IPS-18c (cell line): ENCODE measurements at regions not wholly inside any gene's neighbourhood (a gene's known extent, or its start where the extent isn't known, plus 50 kb on each side); places are given as distances from the start of the nearest gene placed in this dataset.

ENCODE experiments used
- H3K4me3 ChIP-seq: 2 replicates; pipeline ENCODE4 v1.7.0; 2013; ENCODE audit warnings: low read depth, mild to moderate bottlenecking, low read length, moderate library complexity; ENCODE audit not compliant: insufficient read depth
- H3K9me3 ChIP-seq: one replicate; pipeline ENCODE4 v1.6.1; 2013; ENCODE audit warnings: mild to moderate bottlenecking, low read length, moderate library complexity; ENCODE audit not compliant: control insufficient read depth, insufficient read depth

GRCh38 chr10:130555411-130555750 lies 419.2 kb downstream of the GLRX3 start:
- Histone ChIP-seq H3K9me3 (peaks cover 31% of the 10 kb centered on the region), H3K4me3 (no peak overlapping the region)

DNA sequence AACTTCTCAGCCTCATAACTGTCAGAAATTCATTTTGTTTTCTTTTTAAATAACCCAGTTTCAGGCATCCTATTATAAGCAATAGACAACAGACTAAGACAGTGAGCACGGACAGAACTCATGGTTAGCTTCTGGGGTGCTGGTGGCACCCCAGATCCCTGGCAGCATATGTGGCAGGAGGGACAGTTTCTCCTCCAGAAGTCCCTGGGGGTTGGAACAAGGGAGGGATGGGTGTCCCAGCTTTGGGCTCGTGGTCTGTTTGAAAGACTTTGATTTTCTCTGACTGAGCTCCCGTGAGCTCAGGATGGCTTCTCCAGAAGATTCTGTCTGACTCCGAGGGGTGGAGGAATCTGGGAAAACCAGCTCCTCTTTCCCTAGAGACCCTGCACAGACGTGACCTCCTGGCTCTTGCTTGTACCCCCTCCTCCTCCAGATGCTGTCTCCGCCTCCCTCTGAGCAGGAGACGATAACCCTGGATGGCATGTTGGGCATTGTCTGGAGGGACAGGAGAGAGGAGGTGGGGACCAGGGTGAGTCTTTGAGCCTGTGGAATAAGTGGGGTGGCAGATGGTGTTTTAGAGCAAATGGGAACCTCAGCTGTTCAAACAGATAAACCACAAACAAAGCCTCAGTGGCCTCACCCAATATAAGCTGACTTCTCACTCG lies 421.1 kb downstream of the GLRX3 start:
- peaks cover 36% of the 10 kb centered on the region for H3K9me3 ChIP-seq
- no peak overlapping the region for H3K4me3 ChIP-seq

DNA sequence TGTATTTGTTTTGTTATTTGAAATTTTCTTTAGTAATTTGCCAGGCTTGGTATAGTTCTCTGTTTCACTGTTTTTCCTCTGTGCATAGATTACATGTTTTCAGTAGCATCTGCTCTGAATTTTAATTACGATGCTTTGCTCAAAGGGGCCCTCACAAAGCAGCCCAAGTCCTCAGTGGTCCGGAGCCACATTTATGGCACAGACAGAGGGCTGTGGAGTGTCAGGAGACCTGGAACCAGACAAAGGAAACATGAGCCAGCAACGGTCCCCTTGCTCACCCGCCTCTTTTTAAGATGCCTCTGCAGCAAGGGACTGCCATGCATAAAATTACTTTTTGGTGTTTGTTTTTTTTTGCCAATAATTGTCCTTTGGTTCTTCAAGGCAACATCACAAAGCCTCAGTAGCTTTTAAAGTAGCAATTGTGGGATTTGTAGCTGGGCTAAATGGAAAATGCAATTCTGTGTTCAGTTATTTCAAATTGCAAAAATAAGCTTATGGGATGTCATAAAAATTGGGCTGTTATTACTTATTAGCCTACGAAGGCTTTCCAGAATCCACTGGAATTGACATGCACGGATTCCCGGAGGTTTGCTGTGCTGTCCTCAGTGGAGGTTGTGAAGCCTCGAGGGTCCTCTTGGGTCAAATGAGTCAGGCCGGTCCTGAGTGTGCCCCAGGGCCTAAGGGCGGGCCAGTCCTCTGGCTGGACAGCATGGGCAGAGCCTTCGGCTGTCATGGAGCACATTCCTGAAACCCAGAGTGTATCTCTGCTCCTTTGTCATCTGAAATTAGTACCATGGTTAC lies 422.8 kb downstream of the GLRX3 start:
- H3K9me3 ChIP-seq, result peaks cover 31% of the 10 kb centered on the region

GRCh38 chr10:130559547-130559880 lies 423.3 kb downstream of the GLRX3 start:
- Histone ChIP-seq H3K4me3 (no peak overlapping the region), H3K9me3 (peaks cover 28% of the 10 kb centered on the region)

More for the DNA sequence above, 422.8 kb downstream of the GLRX3 start:
- no peak overlapping the region for H3K4me3 ChIP-seq

DNA sequence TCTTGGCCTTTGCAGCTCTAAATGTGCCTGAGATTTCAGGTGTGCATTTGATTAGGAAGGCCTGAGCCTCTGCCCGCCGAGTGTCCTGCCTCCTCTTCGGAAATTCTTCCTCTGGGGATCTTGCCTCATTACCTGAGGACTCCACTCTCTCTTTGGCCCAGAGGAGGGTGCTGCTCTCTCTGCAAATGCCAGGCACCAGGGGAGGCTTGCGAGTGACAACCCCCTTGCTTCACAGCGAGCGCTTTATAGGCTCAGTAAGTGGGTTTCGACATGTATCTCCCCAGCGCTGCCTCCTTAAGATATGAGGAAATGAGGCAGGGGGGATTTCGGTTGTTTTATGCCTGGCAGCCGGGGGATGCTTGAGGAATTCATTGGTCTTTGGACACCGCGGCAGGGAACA lies 423.9 kb downstream of the GLRX3 start:
- Histone ChIP-seq H3K4me3 (no peak overlapping the region), H3K9me3 (peaks cover 28% of the 10 kb centered on the region)

GRCh38 chr10:130560573-130560972 lies 424.4 kb downstream of the GLRX3 start:
- H3K4me3 ChIP-seq, result no peak overlapping the region
- H3K9me3 ChIP-seq, result peaks cover 31% of the 10 kb centered on the region

- no peak overlapping the region for H3K4me3 ChIP-seq
- peaks cover 22% of the 10 kb centered on the region for H3K9me3 ChIP-seq
Observed at GRCh38 chr10:130561681-130562080, 425.5 kb downstream of the GLRX3 start.

DNA sequence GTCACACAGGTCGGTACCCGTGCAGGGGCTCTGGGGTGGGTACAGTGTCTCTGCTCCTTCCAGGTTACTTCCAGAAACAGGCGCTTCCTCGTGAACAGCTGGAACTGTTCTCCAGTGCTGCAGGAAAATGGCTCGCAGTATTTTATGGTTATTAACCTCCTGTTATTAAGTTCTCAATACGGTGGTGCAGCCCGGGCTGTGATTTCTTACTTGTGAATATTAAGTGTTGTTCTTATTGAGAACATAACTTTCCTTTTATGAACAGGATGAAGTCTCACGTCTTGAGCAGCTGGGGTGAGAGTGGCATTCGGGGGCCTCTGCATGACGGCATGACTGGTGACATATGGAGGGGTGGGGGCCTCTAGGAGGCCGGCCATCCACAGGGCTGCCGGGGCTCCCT lies 430.8 kb downstream of the GLRX3 start:
- H3K4me3 ChIP-seq, result no peak overlapping the region
- H3K9me3 ChIP-seq, result peaks cover 12% of the 10 kb centered on the region

DNA sequence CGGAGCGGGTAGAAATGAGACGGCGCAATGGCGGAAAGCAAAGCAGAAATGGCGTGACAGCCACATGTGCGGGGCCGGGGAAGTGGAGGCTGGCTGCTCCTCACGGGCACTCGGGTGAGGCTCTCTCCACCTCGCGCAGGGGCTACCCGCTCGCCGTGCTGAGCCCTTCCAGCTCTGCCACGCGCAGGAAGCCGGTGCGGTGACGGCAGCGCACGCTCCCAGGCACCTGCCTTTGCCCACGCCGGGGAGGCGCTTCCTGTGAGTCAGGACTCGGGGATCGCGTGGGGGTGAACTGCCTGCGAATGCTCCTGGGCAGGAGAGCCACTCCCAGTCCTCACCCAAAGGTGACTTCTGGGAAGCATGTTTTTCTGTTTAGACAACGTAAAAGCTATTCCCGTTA lies 431.2 kb downstream of the GLRX3 start:
- Histone ChIP-seq H3K9me3 (peaks cover 12% of the 10 kb centered on the region), H3K4me3 (no peak overlapping the region)

DNA sequence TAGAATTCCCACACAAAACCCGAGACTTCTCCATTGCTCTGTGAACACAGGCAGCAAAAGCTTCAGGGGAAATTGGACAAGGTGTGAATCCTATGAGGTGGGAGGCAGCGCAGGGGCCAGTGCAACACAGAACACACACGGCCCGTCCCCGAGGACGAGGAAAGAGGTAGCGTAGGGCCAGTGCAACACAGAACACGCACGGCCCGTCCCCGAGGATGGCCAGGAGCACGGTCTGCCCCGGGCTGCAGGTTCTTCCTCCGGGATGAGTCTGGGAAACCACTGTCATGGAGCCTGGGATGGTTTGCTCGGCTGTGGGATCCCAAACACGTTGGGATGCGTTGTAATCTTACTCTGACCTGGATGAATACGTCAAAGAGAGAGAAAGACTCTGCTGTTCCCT lies 432.1 kb downstream of the GLRX3 start:
- peaks cover 12% of the 10 kb centered on the region for H3K9me3 ChIP-seq

GRCh38 chr10:130570074-130570473 lies 433.9 kb downstream of the GLRX3 start:
- peaks cover 14% of the 10 kb centered on the region for H3K9me3 ChIP-seq
- no peak overlapping the region for H3K4me3 ChIP-seq

More for the DNA sequence above, 432.1 kb downstream of the GLRX3 start:
- H3K4me3 ChIP-seq, result no peak overlapping the region

- H3K9me3 ChIP-seq, result peaks cover 16% of the 10 kb centered on the region
- no peak overlapping the region for H3K4me3 ChIP-seq
Observed at GRCh38 chr10:130571674-130572073, 435.5 kb downstream of the GLRX3 start.

GRCh38 chr10:130573446-130573845 lies 437.3 kb downstream of the GLRX3 start:
- Histone ChIP-seq H3K4me3 (no peak overlapping the region), H3K9me3 (peaks cover 20% of the 10 kb centered on the region)

- Histone ChIP-seq H3K9me3 (peaks cover 25% of the 10 kb centered on the region), H3K4me3 (no peak overlapping the region)
Observed at GRCh38 chr10:130575756-130576285, 439.6 kb downstream of the GLRX3 start.

- Histone ChIP-seq H3K4me3 (no peak overlapping the region), H3K9me3 (peaks cover 25% of the 10 kb centered on the region)
Observed at GRCh38 chr10:130576427-130576826, 440.2 kb downstream of the GLRX3 start.

- Histone ChIP-seq H3K4me3 (no peak overlapping the region), H3K9me3 (peaks cover 21% of the 10 kb centered on the region)
Observed at GRCh38 chr10:130577039-130577438, 440.8 kb downstream of the GLRX3 start.

GRCh38 chr10:130578532-130579289 lies 442.5 kb downstream of the GLRX3 start:
- H3K4me3 ChIP-seq, result no peak overlapping the region

DNA sequence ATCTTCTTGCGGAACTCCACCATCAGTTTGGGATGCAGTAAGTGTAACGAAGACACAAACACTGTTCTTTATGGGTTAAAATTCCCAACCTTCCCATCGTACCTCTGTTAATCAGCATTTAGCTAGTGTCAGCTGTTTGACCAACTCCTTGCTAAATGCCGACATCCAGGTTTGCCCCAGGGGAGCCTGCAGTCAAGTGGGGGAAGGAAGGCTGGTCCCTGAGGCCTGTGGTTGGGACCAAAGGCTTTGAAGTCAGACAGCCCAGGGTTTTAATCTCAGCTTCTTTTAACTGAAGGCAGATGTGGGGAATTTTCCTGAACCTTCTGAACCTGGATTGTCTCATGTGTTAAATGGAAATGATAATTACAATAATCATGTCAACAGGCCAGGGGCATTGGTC lies 443.7 kb downstream of the GLRX3 start:
- H3K4me3 ChIP-seq, result no peak overlapping the region; the same call in 1 of the 2 replicates
- peaks cover 19% of the 10 kb centered on the region for H3K9me3 ChIP-seq

More at GRCh38 chr10:130578532-130579289, 442.5 kb downstream of the GLRX3 start:
- H3K9me3 ChIP-seq, result peaks cover 19% of the 10 kb centered on the region
